Body of pancreas (tissue), 4 donors: ENCODE measurements at regions not wholly inside any gene's neighbourhood (a gene's known extent, or its start where the extent isn't known, plus 50 kb on each side); places are given as distances from the start of the nearest gene placed in this dataset.

Experiments
- ATAC-seq: fragments of 150-250 bp; one replicate; pipeline ENCODE4 v1.9.1; 2016
- DNase-seq, 4 donors: peaks; one replicate each; pipeline ENCODE4 v3.0.0-alpha.2; 2019
- H3K27ac ChIP-seq, 4 donors: fragments of 200-600 bp; sonication (generic); 1 replicate in 3 of 4; 2 replicates in 1 of 4; pipeline versions ENCODE4 v1.5.1 to v1.6.1; 2016 to 2019; ENCODE audit warnings: mild to moderate bottlenecking in 1 of 4, mixed read lengths in 1 of 4, moderate library complexity in 1 of 4
- H3K27me3 ChIP-seq, 2 donors: fragments of 200-600 bp; sonication (generic); one replicate each; pipeline ENCODE4 v1.6.0; 2016; ENCODE audit warnings: mild to moderate bottlenecking in 1 of 2
- H3K36me3 ChIP-seq, 2 donors: fragments of 200-600 bp; sonication (generic); replicated peaks in 1 of 2; 2 replicates each; pipeline ENCODE4 v1.5.1; 2016; ENCODE audit warnings: low read depth in 2 of 2; ENCODE audit not compliant: insufficient read depth in 1 of 2
- H3K4me1 ChIP-seq: fragments of 200-600 bp; sonication (generic); one replicate; pipeline ENCODE4 v1.6.0; 2016
- H3K4me3 ChIP-seq, 2 donors: fragments of 200-600 bp; sonication (generic); 1 replicate in 1 of 2; 2 replicates in 1 of 2; pipeline ENCODE4 v1.5.1; 2016 to 2019
- H3K9me3 ChIP-seq, 3 donors: fragments of 200-600 bp; sonication (generic); 1 replicate in 2 of 3; 2 replicates in 1 of 3; pipeline ENCODE4 v1.5.1; 2016
- CTCF ChIP-seq, 7 experiments: fragments of 450-650 bp in 4 of 7; fragments of 200-600 bp in 3 of 7; sonication (generic) in 3 of 7; IDR thresholded peaks; one replicate each; pipeline ENCODE4 v1.5.1; 2016 to 2019; ENCODE audit warnings: antibody characterized with exemption in 7 of 7
- POLR2A ChIP-seq, 3 donors: fragments of 450-650 bp; IDR thresholded peaks; one replicate each; pipeline ENCODE4 v1.6.1; 2016; ENCODE audit warnings: antibody characterized with exemption in 3 of 3, mild to moderate bottlenecking in 2 of 3
- WGBS, 2 donors: methylation state at CpG; one replicate each; pipeline ENCODE4 v1.1.5; 2017; 5-methylcytosine and 5-hydroxymethylcytosine counted together
- intact Hi-C: fragments of 100-400 bp; cut with DNase I; formaldehyde crosslinking; loops from one replicate; pipeline ENCODE4 v1.15.1; 2023

DNA sequence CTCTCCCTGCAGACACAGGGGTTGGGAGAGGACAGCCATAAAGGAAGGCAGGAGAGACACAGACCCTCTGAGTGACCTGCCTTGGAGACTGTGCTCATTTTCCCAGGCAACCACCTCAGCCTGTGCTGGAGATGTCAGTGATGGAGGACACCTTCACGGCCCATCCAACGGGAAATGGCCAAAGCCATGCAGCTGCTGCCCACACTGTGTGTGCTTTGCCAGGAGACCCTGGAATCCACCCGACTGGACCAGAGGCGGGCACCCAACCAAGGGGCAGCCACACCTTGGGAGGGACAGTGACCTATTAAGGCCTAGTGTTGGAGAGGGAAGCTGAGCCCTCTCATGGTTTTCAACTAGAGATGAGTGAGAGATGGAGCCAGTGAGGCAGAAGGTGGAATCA, 192.5 kb downstream of the SMAD2 start:
- Histone ChIP-seq H3K9me3 (no peaks in the 10 kb centered on the region), H3K27ac (no peak overlapping the region), H3K27me3 (no peaks in the 10 kb centered on the region), H3K4me3 (no peak overlapping the region), H3K4me1 (no peaks in the 10 kb centered on the region), H3K36me3 (no peaks in the 10 kb centered on the region)
- no peak for ATAC-seq
- no peak for DNase-seq
- 81 to 89% methylated on average over 4 of the region's 4 CpGs for WGBS, 2 donors
- TF ChIP-seq CTCF (IDR thresholded peaks at IDR 0.05) (no peak), POLR2A (IDR thresholded peaks at IDR 0.05) (no peak)
- intact Hi-C loops: no loop called here

- no peaks in the 10 kb centered on the region for H3K27me3 ChIP-seq
- TF ChIP-seq POLR2A (IDR thresholded peaks at IDR 0.05) (no peak), CTCF (IDR thresholded peaks at IDR 0.05) (no peak)
- intact Hi-C loops: no loop called here
- no peak overlapping the region for H3K27ac ChIP-seq
- ATAC-seq: no peak
- H3K4me1 ChIP-seq: no peaks in the 10 kb centered on the region
- H3K4me3 ChIP-seq: no peak overlapping the region
- no peak for DNase-seq
- H3K36me3 ChIP-seq: no peaks in the 10 kb centered on the region
- 79 to 81% methylated on average over 12 of the region's 12 CpGs for WGBS, 2 donors
- H3K9me3 ChIP-seq: no peaks in the 10 kb centered on the region
Observed at GRCh38 chr18:47737198-47737830, 193.1 kb downstream of the SMAD2 start.

DNA sequence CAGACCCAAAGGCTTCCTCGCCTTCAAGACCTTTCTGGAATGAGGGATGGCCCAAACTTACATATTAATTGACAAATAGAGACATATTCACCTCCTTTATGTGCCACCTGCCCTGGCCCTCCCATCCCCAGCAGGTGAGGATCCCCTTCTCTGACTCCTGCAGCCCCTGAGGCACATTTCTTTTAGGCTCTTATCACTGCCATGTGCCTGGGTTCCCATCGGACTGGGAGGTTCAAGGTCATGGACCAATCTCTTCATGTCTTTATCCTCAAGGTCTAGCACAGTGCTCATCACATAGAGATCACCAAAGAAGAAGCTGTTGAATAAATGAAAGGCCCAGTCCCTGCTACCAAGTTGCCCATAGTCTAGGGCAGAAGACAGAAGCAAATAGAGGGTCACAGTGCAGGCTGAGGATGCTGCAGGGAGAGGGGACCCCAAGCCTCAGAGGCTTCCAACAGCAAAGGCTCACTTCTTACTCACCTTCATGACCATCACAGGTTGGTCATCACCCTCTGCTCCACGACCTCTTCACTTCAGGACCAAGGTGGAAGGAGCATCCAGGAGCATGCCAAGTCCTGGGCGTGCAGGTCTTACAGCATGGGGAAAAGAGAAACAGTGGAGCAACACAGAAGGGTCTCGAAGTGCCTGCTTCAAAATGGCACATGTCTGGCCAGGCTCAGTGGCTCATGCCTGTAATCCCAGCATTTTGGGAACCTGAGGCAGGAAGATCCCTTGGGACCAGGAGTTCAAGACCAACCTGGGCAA, 193.9 kb downstream of the SMAD2 start:
- no peaks in the 10 kb centered on the region for H3K4me1 ChIP-seq
- no peak for DNase-seq
- no peaks in the 10 kb centered on the region for H3K27me3 ChIP-seq
- H3K4me3 ChIP-seq: no peak overlapping the region
- intact Hi-C loops: no loop called here
- H3K9me3 ChIP-seq: no peaks in the 10 kb centered on the region
- no peaks in the 10 kb centered on the region for H3K36me3 ChIP-seq
- ATAC-seq: no peak
- H3K27ac ChIP-seq: no peak overlapping the region
- no peak for TF ChIP-seq CTCF (IDR thresholded peaks at IDR 0.05)
- TF ChIP-seq POLR2A (IDR thresholded peaks at IDR 0.05): no peak
- WGBS, 2 donors: 47 to 60% methylated on average over 3 to 5 of the region's 5 CpGs

DNA sequence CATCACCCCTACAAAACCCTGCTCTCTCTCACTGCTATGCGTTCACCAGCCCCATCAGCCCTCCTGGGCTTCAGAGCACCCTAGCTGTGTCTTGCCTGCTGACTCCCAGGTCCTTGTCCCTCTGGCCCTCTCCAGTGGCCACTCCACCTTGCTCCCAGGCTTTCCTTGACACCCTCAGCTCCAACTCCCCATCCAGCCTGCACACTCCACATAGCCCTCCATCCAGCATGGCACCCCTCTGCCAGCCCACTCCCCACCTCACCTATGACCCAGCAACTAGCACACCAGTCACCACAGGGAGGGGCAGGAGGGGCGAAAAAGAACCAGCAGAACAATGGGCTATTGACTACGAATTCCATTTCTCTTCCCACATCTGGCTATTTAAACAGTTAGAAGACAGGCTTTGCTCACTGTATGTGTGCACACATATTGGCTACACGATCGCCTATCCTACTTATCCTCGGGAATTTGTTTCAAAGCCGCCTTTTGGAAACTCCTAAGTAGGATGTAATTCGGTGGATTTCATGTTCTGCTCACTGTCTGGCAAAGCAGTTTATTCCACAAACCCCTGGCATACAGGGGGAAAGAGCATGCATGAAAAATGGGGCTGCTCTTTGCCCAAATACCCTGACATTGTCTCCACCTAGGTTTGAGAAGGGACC, 195.3 kb downstream of the SMAD2 start:
- intact Hi-C loops: no loop called here
- 34 to 42% methylated on average over 8 of the region's 8 CpGs for WGBS, 2 donors

More for the DNA sequence above, 195.3 kb downstream of the SMAD2 start:
- DNase-seq (no peak), ATAC-seq (no peak)
- Histone ChIP-seq H3K9me3 (no peaks in the 10 kb centered on the region), H3K4me1 (no peaks in the 10 kb centered on the region), H3K27me3 (no peaks in the 10 kb centered on the region), H3K27ac (no peak overlapping the region), H3K36me3 (no peaks in the 10 kb centered on the region), H3K4me3 (no peak overlapping the region)
- TF ChIP-seq POLR2A (IDR thresholded peaks at IDR 0.05) (no peak), CTCF (IDR thresholded peaks at IDR 0.05) (no peak)
